Choroid plexus epithelial cell (primary cell): ENCODE measurements at regions not wholly inside any gene's neighbourhood (a gene's known extent, or its start where the extent isn't known, plus 50 kb on each side); places are given as distances from the start of the nearest gene placed in this dataset.

Experiments
- DNase-seq: peaks from one replicate; pipeline ENCODE4 v3.0.0-alpha.2; 2010; ENCODE audit warnings: low read depth
- H3K4me3 ChIP-seq: 2 replicates; pipeline ENCODE4 v1.5.1; 2011; ENCODE audit warnings: low read depth, mild to moderate bottlenecking, control low read depth, low read length, moderate library complexity
- CTCF ChIP-seq: conservative IDR thresholded peaks from 2 replicates; pipeline ENCODE4 v1.5.1; 2011; ENCODE audit warnings: low read depth, mild to moderate bottlenecking, control low read depth, inconsistent platforms, low read length, moderate library complexity

- no peak for TF ChIP-seq CTCF
- H3K4me3 ChIP-seq = no peak overlapping the region
- DNase-seq = no peak
Observed at GRCh38 chr6:168826078-168826390, 385.1 kb downstream of the SMOC2 start.

- TF ChIP-seq CTCF = no peak
- no peak for DNase-seq
- no peak overlapping the region for H3K4me3 ChIP-seq
Observed at GRCh38 chr6:168825226-168826077, 384.5 kb downstream of the SMOC2 start.

GRCh38 chr6:168823397-168824212, 382.6 kb downstream of the SMOC2 start:
- H3K4me3 ChIP-seq = no peak overlapping the region
- TF ChIP-seq CTCF = no peak
- no peak for DNase-seq

- no peak for TF ChIP-seq CTCF
- no peak overlapping the region for H3K4me3 ChIP-seq
- DNase-seq = no peak
Observed at GRCh38 chr6:168822376-168822775, 381.4 kb downstream of the SMOC2 start.

- no peak for DNase-seq
- TF ChIP-seq CTCF = no peak
- no peak overlapping the region for H3K4me3 ChIP-seq
Observed at GRCh38 chr6:168819546-168819945, 378.6 kb downstream of the SMOC2 start.

- no peak overlapping the region for H3K4me3 ChIP-seq
- TF ChIP-seq CTCF = no peak
- DNase-seq = no peak
Observed at GRCh38 chr6:168817558-168818159, 376.7 kb downstream of the SMOC2 start.
